ENCODE measurements at regions not wholly inside any gene's neighbourhood (a gene's known extent, or its start where the extent isn't known, plus 50 kb on each side); places are given as distances from the start of the nearest gene placed in this dataset.

- DNase-seq (ENCODE audit: low spot score), result no peak
Measured at GRCh38 chr12:24557738-24558137, 391.2 kb downstream of the BCAT1 start.

DNA sequence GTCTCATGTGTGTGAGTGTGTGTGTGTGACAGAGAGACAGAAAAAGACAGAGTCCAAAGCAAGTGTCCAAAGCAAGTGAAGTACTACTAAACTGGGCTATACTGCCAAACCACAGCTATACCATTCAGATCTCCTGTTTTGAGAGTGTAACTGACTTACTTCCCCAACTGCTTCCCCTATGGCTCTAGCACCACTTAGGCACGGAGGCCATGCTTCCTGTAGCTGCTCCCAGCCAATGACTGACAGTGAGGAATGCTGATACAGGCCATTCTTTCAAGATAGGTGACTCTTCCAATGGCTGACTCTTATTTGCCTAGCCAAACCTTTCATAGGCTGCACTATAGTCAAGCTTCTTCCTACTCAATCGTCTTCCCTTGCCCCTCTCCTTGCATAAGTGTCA lies 393.2 kb downstream of the BCAT1 start:
- DNase-seq (ENCODE audit: low spot score), result no peak

DNA sequence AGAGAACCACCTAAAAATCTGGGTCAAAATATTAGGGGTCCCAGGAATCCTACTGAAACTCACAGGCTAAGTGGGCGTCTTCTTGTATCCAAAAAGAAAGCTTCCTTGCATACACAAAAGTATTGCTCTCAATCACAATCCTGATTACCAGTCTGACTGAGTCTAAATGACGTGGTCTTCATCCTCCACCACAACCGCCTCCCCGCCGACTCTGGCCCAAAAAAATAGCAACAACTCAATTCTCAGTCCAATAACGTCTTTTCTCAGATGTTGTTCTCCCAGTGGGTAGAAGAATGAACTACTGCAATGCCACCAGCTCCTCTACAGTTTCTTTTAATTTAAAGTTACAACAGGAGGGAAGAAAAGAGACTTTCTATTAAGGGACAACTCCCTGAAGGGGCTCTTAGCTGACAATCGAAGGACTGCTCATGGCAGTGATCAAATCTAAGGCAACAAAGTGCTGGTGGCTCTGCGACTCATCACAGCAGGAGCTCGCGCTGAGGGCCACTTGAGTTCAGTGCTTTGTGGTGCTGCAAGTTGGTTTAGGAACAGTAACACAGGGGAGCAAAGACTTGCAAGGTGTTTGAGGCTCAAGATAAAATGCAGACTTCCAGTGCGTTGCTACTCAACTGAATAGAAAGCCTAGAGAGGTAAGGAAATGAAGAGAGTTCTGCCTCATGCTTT lies 394.1 kb downstream of the BCAT1 start:
- DNase-seq (ENCODE audit: low spot score), result no peak

DNA sequence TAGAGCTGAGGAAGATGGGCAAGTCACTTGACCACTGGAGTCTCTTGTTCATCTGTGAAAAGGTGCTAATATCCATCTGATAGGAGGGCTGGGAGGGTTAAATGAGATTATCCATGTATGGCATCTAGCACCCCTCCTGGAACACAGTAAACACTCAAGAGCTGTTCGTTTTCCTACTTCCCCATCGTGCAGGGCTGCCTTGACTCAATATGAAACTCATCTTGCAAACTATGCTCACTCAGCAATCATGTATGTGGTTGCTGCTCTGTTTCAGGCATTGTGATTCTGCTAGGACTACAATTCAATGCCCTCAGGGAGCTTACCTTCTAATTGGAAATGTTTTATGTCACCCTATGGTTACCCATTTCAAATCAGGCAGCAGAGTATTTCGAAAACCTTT lies 395.6 kb downstream of the BCAT1 start:
- DNase-seq (ENCODE audit: low spot score), result no peak

DNA sequence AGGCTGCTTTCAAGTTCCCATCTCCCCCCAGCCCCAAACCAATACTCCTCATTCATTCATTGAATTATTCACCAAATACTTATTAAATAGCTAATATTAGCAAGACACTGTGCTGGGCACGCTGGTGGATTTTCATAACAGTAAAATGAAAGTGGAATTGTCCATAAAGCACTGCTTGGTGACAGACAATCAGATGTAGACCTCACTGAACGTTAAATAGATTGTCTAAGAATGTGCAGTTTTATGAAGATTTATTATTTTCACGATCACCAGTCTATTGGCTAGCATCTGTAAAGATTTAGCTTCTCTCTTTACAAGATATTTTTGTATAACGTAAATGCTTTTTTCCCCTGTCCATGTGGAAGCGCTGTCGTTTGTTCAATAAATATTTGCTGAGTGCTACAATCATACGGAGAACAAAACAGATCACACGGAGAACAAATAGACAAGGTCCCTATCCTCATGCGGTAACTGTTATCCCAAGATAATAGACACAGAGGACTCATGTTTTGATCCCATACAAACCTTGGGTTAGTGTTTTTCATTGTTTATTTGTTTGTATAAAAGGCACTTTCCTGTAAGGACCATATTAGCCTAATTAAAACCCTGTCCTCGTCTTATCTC lies 397.6 kb downstream of the BCAT1 start:
- DNase-seq (ENCODE audit: low spot score), result no peak

GRCh38 chr12:24550609-24551008 lies 398.3 kb downstream of the BCAT1 start:
- DNase-seq (ENCODE audit: low spot score), result no peak

- no peak for DNase-seq (ENCODE audit: low spot score)
Measured at GRCh38 chr12:24546661-24547060, 402.2 kb downstream of the BCAT1 start.

DNA sequence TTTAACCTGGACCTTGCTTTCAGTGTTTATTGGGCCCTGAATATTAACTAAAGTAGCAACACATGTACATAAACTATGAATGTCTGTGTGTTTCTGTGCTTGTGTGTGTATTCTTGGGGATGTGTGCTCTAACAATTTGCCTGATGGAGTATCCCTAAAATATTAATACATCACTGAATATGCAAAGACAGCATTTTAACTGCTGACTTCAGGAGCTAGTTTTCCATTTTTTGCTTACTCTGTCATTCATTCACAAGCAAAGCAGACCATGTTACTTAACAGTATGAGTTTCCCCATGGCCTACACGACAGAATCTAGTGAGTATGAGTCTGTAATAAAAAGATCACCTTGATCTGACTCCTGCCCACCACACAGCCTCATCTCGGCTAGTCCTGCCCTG lies 402.8 kb downstream of the BCAT1 start:
- no peak for DNase-seq (ENCODE audit: low spot score)

DNA sequence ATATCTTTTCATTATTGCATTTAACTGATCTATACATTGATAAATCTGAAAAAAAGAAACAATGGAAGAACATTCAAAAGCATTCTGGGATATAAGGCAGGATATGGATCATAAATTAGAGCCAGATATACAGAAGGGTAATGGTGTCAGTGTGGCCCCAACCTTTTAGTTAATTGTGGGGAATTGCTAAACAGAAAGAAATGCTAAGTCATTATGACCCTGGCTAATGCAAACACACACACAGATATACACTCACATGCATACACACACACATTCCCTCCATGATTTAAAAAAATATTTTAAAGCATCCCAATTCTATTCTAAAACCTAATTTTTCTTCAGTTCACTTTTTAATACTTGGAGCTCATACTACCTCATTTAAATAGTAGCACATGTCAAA lies 404.5 kb downstream of the BCAT1 start:
- no peak for DNase-seq (ENCODE audit: low spot score)

- no peak for DNase-seq (ENCODE audit: low spot score)
Measured at GRCh38 chr12:24541193-24541871, 407.6 kb downstream of the BCAT1 start.

- no peak for DNase-seq (ENCODE audit: low spot score)
Measured at GRCh38 chr12:24539646-24540045, 409.3 kb downstream of the BCAT1 start.

DNA sequence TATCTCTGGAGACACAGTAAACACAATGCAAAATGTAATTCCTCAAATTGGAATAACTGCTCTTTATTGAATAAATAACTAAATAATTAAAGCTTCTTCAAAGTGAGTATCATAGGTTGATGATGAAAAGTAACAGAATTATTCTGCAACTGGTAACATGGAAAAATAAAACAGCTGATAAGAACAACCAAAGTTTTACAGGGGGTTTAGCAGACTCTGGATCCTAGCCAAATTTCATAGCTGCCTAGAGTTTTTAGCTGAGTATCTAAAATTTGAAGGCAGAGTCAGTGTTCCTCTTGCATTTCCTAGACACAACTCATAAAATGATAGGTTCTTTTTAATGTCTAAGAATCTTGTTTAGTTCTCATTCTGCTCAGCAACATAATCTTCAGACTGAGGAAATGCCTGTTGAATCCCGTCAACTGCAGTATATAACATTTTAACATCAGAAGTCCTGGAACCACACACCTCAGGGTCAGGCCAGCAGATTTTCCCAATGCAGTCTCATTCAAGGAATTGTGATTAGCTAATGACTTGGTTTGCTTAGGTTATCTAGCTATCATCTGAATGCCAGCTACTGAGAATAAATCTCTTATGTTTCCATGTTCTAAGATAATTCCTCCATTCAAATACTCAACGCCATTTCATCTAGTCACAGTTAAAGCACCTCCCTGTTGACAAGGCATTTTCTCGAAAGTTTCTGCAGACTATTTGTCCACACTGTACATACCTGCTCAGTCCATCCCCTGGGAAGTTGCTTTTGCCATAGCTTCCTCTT lies 411.6 kb downstream of the BCAT1 start:
- no peak for DNase-seq (ENCODE audit: low spot score)

- no peak for DNase-seq (ENCODE audit: low spot score)
Measured at GRCh38 chr12:24535334-24536069, 413.4 kb downstream of the BCAT1 start.

- no peak for DNase-seq (ENCODE audit: low spot score)
Measured at GRCh38 chr12:24534622-24535021, 414.3 kb downstream of the BCAT1 start.

GRCh38 chr12:24533716-24534352 lies 415.1 kb downstream of the BCAT1 start:
- DNase-seq (ENCODE audit: low spot score), result no peak

GRCh38 chr12:24530689-24531088 lies 418.2 kb downstream of the BCAT1 start:
- DNase-seq (ENCODE audit: low spot score), result no peak

DNA sequence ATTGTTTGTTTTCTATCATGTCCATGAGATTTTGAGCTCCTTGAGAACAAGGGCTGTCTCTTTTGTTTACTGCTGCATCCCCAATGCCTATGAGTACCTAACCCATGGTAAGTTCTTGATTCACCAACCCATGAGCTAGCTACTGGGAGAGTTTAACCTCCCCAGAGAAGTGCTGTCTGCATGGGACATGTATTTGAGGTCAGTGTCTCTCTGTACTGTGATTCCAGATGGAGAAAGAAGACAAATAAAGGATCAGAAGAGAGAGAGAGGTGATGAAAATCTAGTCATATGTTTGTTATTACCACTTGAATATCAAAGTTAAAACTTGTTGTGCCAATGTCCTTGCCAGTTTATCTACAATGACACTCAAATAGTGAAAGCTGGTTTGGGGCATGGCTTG lies 421.8 kb downstream of the BCAT1 start:
- no peak for DNase-seq (ENCODE audit: low spot score)

DNA sequence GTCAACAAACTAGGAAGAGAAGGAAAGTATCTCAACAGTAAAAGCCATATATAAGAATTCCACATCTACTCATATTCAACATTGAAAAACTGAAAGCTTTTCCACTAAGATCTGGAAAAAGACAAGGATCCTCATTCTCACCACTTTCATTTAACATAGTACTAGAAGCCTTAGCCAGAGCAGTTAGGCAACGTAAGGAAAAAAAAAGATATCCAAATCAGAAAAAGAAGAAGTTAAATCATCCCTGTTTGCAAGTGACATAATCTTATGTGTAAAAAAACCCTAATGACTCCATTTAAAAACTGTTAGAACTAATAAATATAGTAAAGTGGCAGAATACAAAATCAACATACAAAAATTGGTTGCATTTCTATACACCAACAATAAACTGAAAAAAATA lies 426.2 kb downstream of the BCAT1 start:
- no peak for DNase-seq (ENCODE audit: low spot score)

- no peak for DNase-seq (ENCODE audit: low spot score)
Measured at GRCh38 chr12:24519759-24520158, 429.1 kb downstream of the BCAT1 start.

GRCh38 chr12:24517000-24517399 lies 431.9 kb downstream of the BCAT1 start:
- DNase-seq (ENCODE audit: low spot score), result no peak

DNA sequence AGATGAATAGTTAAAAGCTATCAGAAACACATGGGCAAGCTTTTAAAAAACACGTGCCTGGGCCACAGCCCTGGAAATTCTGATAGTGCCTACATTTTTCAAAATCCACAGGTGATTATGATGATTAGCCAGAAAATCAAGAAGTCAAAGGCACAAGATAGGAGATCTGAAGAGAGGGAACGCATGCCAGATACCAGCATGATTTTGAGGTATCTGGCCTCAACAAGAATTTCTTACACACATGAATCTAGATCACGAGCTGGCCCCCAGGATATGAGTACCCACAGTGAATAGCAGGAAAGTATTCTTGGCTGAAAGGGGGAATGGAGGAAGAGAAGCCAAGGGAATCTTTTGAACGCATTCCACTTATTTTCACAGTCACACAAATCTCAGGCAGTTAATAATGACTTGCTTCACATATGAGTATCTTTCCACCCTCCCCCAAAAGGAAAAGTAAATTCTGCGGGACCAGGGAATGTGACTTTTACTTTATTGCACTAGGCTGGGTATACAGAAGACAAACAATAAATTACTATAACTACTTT lies 438.2 kb downstream of the BCAT1 start:
- no peak for DNase-seq (ENCODE audit: low spot score)
